Heart right ventricle (tissue), 16 donors: ENCODE measurements at regions not wholly inside any gene's neighbourhood (a gene's known extent, or its start where the extent isn't known, plus 50 kb on each side); places are given as distances from the start of the nearest gene placed in this dataset.

Experiments
- ATAC-seq, 8 donors: fragments of 200-7000 bp; cut with Tn5 transposase; one replicate each; pipeline ENCODE4 v1.9.1; 2020; ENCODE audit warnings: mild to moderate bottlenecking in 8 of 8, moderate library complexity in 8 of 8, moderate number of reproducible peaks in 1 of 8
- DNase-seq, 2 donors: peaks; one replicate each; pipeline ENCODE4 v3.0.0-alpha.2; 2020
- H3K27ac ChIP-seq, 10 donors: fragments of 200-600 bp; sonication (generic) in 2 of 10; one replicate each; pipeline versions ENCODE4 v1.5.0 to v1.8.0; 2020 to 2022; ENCODE audit warnings: mild to moderate bottlenecking in 3 of 10
- H3K27me3 ChIP-seq, 7 donors: fragments of 200-600 bp; one replicate each; pipeline ENCODE4 v1.8.0; 2021 to 2022; ENCODE audit warnings: mild to moderate bottlenecking in 2 of 7
- H3K36me3 ChIP-seq, 9 donors: fragments of 200-600 bp; sonication (generic) in 1 of 9; one replicate each; pipeline versions ENCODE4 v1.5.0 to v1.8.0; 2020 to 2022; ENCODE audit warnings: mild to moderate bottlenecking in 2 of 9
- H3K4me1 ChIP-seq, 9 donors: fragments of 200-600 bp; sonication (generic) in 1 of 9; one replicate each; pipeline versions ENCODE4 v1.5.0 to v1.8.0; 2020 to 2022; ENCODE audit warnings: mild to moderate bottlenecking in 4 of 9
- H3K4me3 ChIP-seq, 10 donors: fragments of 200-600 bp; sonication (generic) in 2 of 10; one replicate each; pipeline versions ENCODE4 v1.5.0 to v1.8.0; 2020 to 2022; ENCODE audit warnings: mild to moderate bottlenecking in 7 of 10, moderate library complexity in 2 of 10
- H3K9me3 ChIP-seq, 11 donors: fragments of 200-600 bp in 10 of 11; sonication (generic) in 2 of 11; one replicate each; pipeline versions ENCODE4 v1.5.0 to v1.8.0; 2013 to 2022; ENCODE audit warnings: mild to moderate bottlenecking in 2 of 11, control low read depth in 1 of 11, moderate library complexity in 1 of 11
- WGBS, 2 donors: extraction: QIAGEN DNeasy Blood & Tissue Kit; methylation state at CpG; one replicate each; pipeline ENCODE4 v1.1.7; 2013; ENCODE audit warnings: inconsistent platforms in 1 of 2; 5-methylcytosine and 5-hydroxymethylcytosine counted together
- intact Hi-C, 10 donors: fragments of 100-400 bp; cut with DNase I; formaldehyde crosslinking; loops; one replicate each; pipeline versions ENCODE4 v1.11.1 to v1.14.2; 2022
- TF ChIP-seq, protein P1 (sequence below), 9 donors: fragments of 200-600 bp; sonication (generic) in 2 of 9; IDR thresholded peaks; one replicate each; pipeline versions ENCODE4 v1.5.0 to v1.8.0; 2021 to 2022; ENCODE audit warnings: antibody characterized with exemption in 9 of 9, mild to moderate bottlenecking in 5 of 9, moderate library complexity in 1 of 9
- donor health status: Arrhythmogenic right ventricular cardiomyopathy.
- donor health status: ischemic (EF 13 %, LVEDD 7.1; RV severe dilation, severe dysfunction).
- donor health status: healthy with polysubstance abuse.
- donor health status: DM: no; HTN: yes; CAD: no.
- donor health status: DM: no; HTN: no; CAD: no.
- donor health status: ischemic (EF 25% LVEDD 6.9; RV normal size, moderate dysfunction).
- donor health status: ischemic (EF 25% LVEDD 5.7; RV mildly dilated, moderate dysfunction).
- donor health status: healthy.
- donor health status: DM: yes; HTN: yes; CAD: no.
- donor health status: Ischemic cardiomyopathy.
- donor health status: ischemic (EF 35%, LVEDD 5.7; RV mildly dilated, moderate dysfunction).
- donor health status: nonischemic (EF 11% LVEDD 7.7; RV severe dilation, severe dysfunction).
- donor health status: DM: yes; HTN: yes; CAD: no.
- donor health status: PGD.
- donor health status: ischemic (EF 29% LVEDD 5.4; RV normal size, mild dysfunction).
- donor health status: nonischemic (EF 23%, LVEDD 6.1; RV moderate dilation, normal function).

DNA sequence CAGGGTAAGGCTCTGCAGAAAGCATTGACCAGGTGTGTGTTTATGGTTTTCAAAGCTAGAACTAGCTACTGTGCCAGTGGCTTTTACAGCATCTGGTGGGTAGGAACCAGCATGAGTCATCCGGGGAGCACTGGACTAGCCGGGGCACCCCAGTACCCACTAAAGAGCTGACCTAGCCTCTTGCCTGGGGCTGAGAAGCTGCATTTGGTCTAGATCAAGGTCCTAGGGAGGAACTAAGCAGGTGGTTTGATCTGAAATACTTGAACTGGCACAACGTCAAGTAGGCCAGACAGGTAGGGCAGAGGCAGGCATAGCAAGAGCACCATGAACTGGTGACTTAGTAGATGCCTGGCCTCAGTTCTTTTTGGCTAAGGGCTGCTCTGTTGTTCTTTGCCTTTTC is 109.8 kb upstream of the PTPRK start:
- Histone ChIP-seq H3K4me3 (no peak overlapping the region), H3K27me3 (no peaks in the 10 kb centered on the region), H3K36me3 (no peaks in the 10 kb centered on the region), H3K4me1 (peaks cover 0 to 14% (median 0%) of the 10 kb centered on the region in 9 donors), H3K9me3 (no peaks in the 10 kb centered on the region), H3K27ac (peak overlapping the region in 2 of 10 donors; percentile 16 to 23)
- peak in 4 of 8 donors; percentile 12 to 42 (median 32) for ATAC-seq
- intact Hi-C loops: no loop called here
- no peak for DNase-seq
- TF ChIP-seq, protein P1, sequence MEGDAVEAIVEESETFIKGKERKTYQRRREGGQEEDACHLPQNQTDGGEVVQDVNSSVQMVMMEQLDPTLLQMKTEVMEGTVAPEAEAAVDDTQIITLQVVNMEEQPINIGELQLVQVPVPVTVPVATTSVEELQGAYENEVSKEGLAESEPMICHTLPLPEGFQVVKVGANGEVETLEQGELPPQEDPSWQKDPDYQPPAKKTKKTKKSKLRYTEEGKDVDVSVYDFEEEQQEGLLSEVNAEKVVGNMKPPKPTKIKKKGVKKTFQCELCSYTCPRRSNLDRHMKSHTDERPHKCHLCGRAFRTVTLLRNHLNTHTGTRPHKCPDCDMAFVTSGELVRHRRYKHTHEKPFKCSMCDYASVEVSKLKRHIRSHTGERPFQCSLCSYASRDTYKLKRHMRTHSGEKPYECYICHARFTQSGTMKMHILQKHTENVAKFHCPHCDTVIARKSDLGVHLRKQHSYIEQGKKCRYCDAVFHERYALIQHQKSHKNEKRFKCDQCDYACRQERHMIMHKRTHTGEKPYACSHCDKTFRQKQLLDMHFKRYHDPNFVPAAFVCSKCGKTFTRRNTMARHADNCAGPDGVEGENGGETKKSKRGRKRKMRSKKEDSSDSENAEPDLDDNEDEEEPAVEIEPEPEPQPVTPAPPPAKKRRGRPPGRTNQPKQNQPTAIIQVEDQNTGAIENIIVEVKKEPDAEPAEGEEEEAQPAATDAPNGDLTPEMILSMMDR (IDR thresholded peaks at IDR 0.05): no peak
- 85 to 88% methylated on average over 3 of the region's 3 CpGs for WGBS, 2 donors

DNA sequence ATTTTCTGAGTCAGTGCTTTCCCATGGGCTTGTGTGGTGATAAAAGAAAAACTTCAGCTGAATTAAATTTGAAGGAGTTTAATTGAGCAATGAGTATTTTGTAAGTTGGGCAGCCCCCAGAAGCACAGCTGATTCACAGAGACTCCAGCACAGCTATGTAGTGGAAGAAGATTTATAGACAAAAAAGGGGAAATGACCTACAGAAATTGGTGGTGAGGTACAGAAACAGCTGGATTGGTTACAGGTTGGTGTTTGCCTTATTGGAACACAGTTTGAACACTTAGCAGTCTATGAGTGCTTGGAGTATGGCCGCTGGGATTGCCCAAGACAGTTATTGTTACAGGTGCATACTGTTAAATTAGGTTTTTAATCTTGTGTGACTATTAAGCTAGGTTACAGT is 96.9 kb upstream of the PTPRK start:
- H3K36me3 ChIP-seq: no peaks in the 10 kb centered on the region
- DNase-seq: no peak
- intact Hi-C loops: no loop called here
- no peak overlapping the region for H3K4me3 ChIP-seq
- TF ChIP-seq, protein P1 (IDR thresholded peaks at IDR 0.05): no peak
- no peaks in the 10 kb centered on the region for H3K4me1 ChIP-seq
- WGBS, 2 donors: 83 to 84% methylated on average over 1 of the region's 1 CpG
- no peaks in the 10 kb centered on the region for H3K27me3 ChIP-seq
- peaks cover 0 to 12% (median 0%) of the 10 kb centered on the region in 11 donors for H3K9me3 ChIP-seq
- ATAC-seq: no peak
- no peak overlapping the region for H3K27ac ChIP-seq

DNA sequence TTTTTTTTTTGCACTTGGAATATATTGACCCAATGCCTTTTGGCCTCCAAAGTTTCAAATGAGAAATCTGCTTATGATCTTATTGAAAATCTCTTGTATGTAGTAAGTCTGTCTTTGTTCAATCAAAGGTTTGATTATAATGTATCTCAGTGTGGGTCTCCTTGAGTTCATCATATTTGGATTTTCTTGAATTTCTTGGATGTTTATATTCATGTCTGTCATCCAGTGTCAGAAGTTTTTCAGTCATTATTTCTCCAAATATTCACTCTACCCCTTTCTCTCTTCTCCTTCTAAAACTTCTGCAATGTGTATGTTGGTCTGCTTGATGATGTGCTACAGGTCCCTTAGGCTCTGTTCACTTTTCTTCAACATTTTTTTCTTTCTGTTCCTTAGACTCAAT is 95.9 kb upstream of the PTPRK start:
- Histone ChIP-seq H3K4me1 (no peaks in the 10 kb centered on the region), H3K4me3 (no peak overlapping the region), H3K27me3 (no peaks in the 10 kb centered on the region), H3K9me3 (peaks cover 0 to 12% (median 0%) of the 10 kb centered on the region in 11 donors), H3K36me3 (no peaks in the 10 kb centered on the region), H3K27ac (no peak overlapping the region)
- DNase-seq (no peak), ATAC-seq (no peak)
- intact Hi-C loops: no loop called here
- TF ChIP-seq, protein P1 (IDR thresholded peaks at IDR 0.05): no peak

DNA sequence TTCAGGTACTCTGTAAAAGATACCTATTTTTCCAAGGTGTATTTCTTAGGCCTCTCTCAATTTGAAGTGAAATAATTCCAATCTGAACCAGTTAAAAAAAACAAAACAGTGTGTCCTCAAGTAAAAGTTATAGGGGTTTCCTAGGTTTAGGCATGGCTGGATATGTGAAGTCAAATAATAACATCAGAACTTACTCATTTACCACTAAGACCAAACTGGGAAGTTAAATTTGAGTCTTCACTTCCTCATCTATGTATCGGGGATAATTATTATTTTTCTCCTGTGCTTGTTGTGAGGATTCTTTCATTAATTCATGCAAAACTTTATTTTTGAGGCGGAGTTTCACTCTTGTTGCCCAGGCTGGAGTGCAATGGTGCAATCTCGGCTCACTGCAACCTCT is 86.2 kb upstream of the PTPRK start:
- Histone ChIP-seq H3K4me1 (peaks cover 0 to under 1% (median 0%) of the 10 kb centered on the region in 9 donors), H3K4me3 (no peak overlapping the region), H3K9me3 (peaks cover 0 to 3% (median 0%) of the 10 kb centered on the region in 11 donors), H3K27me3 (no peaks in the 10 kb centered on the region), H3K27ac (no peak overlapping the region), H3K36me3 (no peaks in the 10 kb centered on the region)
- ATAC-seq: no peak
- TF ChIP-seq, protein P1 (IDR thresholded peaks at IDR 0.05): no peak
- WGBS, 2 donors: 89 to 95% methylated on average over 3 of the region's 3 CpGs
- no peak for DNase-seq
- intact Hi-C loops: no loop called here
